ENCODE measurements at regions not wholly inside any gene's neighbourhood (a gene's known extent, or its start where the extent isn't known, plus 50 kb on each side); places are given as distances from the start of the nearest gene placed in this dataset.

DNA sequence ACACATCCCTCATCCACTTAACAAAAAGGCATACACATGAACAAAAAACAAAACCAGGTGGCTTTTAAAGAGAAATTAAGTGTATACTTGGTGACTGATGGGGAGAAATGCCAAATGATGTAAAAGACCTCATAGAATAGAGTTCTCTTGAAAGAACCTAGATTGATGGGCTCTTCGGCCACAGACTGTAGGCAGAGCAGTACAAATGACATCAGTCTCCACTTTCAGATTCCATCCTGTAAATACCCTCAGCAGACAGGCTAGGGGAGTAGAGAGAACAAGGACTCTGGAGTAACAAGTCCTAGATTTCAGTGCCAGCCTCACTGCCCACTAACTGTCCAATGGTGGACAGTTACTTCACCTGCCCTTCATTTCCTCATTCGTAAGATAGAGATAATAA, 203.8 kb downstream of the MZT1 start:
- TF ChIP-seq POLR2A (IDR thresholded peaks at IDR 0.05; ENCODE audit: low read length): no peak
- TF ChIP-seq GATA1 (IDR thresholded peaks at IDR 0.05; ENCODE audit: low read depth, low read length): no peak

Data from erythroblast (primary cell).